ENCODE measurements at regions not wholly inside any gene's neighbourhood (a gene's known extent, or its start where the extent isn't known, plus 50 kb on each side); places are given as distances from the start of the nearest gene placed in this dataset.

GRCh38 chr7:12111422-12112405 lies 99.4 kb upstream of the TMEM106B start:
- no peak for DNase-seq (ENCODE audit: low read depth)
- TF ChIP-seq CTCF (conservative IDR thresholded peaks at IDR 0.05; ENCODE audit: low read depth, low read length), result peak; percentile 17
- H3K4me3 ChIP-seq (ENCODE audit: low read depth, low read length), result peak overlapping the region; percentile 51

GRCh38 chr7:12117170-12117569 lies 93.9 kb upstream of the TMEM106B start:
- no peak for TF ChIP-seq CTCF (conservative IDR thresholded peaks at IDR 0.05; ENCODE audit: low read depth, low read length)
- H3K4me3 ChIP-seq (ENCODE audit: low read depth, low read length), result no peak overlapping the region
- DNase-seq (ENCODE audit: low read depth), result no peak

- no peak for TF ChIP-seq CTCF (conservative IDR thresholded peaks at IDR 0.05; ENCODE audit: low read depth, low read length)
- no peak for DNase-seq (ENCODE audit: low read depth)
Observed at GRCh38 chr7:12119620-12120303, 91.3 kb upstream of the TMEM106B start.

GRCh38 chr7:12120632-12121031 lies 90.5 kb upstream of the TMEM106B start:
- DNase-seq (ENCODE audit: low read depth), result no peak
- no peak overlapping the region for H3K4me3 ChIP-seq (ENCODE audit: low read depth, low read length)
- no peak for TF ChIP-seq CTCF (conservative IDR thresholded peaks at IDR 0.05; ENCODE audit: low read depth, low read length)

More at GRCh38 chr7:12119620-12120303, 91.3 kb upstream of the TMEM106B start:
- no peak overlapping the region for H3K4me3 ChIP-seq (ENCODE audit: low read depth, low read length)

GRCh38 chr7:12123172-12123571 lies 87.9 kb upstream of the TMEM106B start:
- H3K4me3 ChIP-seq (ENCODE audit: low read depth, low read length), result no peak overlapping the region
- TF ChIP-seq CTCF (conservative IDR thresholded peaks at IDR 0.05; ENCODE audit: low read depth, low read length), result no peak
- DNase-seq (ENCODE audit: low read depth), result no peak

GRCh38 chr7:12124028-12124427 lies 87.1 kb upstream of the TMEM106B start:
- no peak for TF ChIP-seq CTCF (conservative IDR thresholded peaks at IDR 0.05; ENCODE audit: low read depth, low read length)
- no peak for DNase-seq (ENCODE audit: low read depth)
- no peak overlapping the region for H3K4me3 ChIP-seq (ENCODE audit: low read depth, low read length)

Data from epithelial cell of proximal tubule (primary cell).